ENCODE measurements at regions not wholly inside any gene's neighbourhood (a gene's known extent, or its start where the extent isn't known, plus 50 kb on each side); places are given as distances from the start of the nearest gene placed in this dataset.

DNA sequence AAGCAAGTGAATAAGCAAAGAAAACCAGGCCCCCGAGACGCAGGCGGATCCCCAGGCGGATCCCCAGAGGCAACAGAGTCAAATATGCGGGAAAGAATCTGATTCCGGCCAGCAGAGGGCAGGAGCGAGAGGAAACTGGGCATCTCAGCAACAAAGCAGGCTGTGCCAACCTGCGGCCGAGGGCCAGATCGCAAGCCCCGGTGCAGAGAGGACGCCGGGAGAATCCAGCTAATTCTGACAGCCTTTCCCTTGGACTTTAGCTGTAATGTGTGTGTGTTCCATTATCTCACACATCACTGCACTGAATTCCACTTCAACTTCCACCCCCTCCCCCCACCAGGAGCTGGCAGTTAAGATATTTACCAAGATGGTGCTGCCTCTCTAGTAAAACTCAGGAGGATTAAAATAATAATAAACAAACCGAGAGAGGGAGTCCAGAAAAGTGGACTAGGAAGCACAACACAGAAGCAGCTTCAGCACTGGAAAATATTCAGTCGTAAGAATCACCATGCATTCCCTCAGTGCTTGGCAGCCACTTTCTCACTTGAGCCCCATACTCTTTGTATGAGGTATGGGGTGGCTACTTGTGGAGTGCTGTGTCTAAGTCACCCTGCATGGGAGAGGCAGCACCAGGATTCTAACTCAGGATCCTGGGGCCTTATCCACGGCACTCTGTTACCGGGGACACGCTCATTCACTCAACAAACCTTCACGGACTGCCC, 66.2 kb upstream of the SNX9 start:
- peak; percentile 76 for DNase-seq

DNA sequence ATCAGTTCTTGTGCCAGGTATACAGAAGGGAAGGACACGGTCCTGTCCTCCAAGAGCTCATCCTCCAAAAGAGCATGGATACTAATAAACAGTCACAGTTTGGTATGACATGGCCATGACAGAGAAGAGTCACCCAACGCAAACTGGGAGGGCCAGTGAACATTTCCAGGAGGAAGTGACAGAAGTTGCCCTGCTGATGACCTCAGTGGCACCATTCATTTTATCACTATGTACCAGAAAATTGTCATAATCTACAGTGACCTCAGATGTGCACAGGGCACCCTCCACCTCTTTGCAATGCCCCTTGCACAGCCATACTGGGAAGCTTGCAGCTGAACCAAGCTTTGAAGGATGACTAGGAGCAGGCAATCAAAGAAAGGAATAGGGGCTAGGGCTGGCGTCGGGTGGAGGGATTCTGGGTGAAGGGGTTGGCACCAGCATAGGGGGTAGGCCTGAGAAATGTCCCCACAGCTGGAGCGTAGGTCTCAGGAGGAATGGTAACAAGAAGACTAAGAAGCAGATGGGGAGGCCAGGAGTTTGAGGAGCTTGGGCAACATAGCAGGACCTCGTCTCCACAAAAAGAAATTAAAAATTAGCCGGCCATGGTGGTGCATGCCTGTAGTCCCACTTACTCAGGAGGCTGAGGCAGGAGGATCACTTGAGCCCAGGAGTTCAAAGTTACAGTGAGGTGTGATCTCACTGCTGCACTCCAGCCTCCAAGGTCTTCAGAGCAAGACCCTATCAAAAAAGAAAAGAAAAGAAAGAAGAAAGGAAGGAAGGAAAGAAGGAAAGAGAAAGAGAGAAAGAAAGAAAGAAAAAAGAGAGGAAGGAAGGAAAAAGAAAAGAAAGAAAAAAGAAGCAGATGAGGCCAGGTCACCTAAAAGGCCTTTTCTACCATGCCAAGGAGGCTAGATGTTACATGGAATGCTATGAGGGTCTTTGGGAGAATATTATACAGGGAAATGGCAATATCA, 65.3 kb upstream of the SNX9 start:
- DNase-seq: no peak

DNA sequence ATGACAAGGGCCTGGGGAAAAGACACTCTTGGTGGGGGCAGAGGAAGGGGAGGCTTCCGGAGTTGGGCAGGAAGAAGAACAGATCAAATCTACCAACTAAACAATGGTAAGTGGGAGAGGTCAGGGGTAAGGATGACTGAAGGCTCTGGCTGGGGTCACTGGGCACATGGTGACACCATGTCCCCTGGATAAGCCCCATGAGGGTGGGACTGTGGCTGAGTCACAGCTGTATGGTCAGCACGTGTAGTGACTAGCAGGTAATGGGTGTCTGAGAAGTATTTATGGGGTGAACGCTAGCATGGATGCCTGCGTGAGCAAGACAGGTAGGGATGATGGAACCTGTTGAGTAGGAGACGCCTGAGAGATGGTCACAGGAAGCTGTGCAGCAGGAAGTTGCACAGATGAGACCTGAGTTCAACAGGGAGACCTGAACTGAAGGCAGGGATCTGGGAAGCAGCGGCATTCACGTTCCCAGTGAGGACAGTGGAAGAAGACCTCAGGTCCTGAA, 64.5 kb upstream of the SNX9 start:
- no peak for DNase-seq

DNA sequence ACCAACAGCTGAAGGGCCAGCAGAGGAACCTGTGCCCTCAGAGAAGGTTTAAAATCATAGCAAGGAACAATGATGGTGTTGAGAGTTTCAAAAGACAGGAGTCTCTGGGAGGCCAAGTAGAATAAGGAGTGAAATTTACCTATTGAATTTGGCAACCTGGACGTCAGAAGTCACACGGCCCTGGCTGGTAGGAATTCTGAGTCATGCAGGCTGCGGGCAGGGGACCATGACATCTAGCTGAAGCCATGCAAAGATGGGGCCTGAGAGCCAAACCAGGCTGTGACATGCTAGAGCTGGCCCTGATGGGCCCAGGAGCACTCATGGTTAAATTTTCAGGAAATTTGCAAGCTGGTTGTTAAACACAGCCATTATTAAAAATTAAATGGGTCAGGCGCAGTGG, 64.0 kb upstream of the SNX9 start:
- DNase-seq: no peak

DNA sequence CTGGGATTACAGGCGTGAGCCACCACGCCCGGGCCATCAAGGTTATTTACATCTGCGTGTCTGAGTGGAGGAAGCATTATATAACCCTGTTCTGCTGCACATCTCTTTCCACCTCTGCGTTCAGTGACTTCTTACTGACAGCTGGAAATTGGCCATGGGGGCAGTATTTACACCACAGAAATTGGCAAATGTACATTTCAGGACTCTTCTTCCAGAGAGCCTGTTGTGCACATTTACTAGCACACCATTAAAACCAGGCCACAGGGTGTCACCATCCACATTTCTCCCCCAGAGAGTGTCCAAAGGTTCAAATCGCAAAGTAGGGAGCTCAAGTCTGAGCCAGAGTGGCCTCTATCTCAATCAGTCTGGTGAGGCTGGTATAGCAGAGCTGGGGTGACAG, 62.9 kb upstream of the SNX9 start:
- no peak for DNase-seq

DNA sequence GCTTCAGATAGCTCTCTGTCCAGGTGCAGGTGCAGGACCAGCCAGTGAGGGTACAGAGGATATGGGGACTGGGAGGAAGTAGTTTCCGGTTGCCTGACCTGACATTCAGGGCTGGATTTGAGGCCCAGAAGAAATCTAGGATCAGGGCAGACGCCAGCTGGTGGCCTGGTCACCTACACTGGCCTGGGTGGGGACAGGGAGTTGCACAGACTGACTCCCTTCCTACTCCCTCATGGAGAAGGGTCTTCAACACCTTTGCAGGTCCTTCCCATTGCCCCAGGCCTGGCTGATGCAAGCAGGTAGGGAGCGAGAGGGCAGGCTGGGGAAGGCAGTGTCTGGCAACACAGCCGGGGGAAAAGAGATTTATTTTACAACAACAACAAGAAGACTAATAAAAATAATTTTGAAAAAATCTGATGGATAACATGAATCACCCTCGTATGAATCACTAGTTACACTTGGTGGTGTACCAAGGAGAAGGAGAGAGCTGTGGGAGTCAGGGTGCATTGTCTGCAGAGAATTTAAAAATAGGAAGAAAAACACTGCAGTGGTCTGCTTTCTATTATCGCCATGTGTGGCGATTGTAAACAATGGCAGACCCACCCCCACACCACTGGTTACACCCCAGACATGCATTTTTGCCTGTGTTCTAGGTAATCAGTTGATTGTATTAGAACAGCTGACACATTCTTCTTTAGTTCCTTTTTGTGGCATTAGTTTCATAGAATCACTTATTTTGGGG, 62.3 kb upstream of the SNX9 start:
- peak; percentile 86 for DNase-seq

DNA sequence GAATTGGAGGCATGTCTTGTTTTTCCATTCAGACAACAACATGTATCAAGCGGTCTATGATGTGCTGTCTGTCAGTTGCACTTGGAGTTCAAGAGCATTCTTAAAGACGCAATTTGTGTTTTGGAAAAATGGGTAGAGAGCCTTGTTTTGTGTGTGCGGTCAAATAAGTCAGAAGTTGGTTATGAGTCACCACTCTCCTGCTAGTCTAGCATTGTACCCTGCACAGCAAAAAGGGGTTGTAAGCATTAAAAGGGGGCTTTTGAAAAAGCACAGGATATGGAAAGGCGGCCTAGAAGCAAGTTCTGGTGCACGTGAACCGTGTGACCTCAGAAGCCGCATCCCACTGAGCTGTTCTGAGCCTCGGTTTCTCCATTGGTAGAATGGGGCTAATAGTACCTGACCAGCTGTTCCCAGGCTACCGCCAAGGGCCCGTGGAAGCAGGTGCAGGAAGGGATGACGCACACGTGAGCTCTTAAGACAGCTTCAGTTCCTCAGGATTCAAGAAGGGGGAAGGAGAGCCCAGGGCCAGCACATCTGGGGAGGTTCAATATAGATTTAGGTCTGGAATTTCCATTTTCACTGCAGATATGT, 61.6 kb upstream of the SNX9 start:
- DNase-seq: peak; percentile 70

DNA sequence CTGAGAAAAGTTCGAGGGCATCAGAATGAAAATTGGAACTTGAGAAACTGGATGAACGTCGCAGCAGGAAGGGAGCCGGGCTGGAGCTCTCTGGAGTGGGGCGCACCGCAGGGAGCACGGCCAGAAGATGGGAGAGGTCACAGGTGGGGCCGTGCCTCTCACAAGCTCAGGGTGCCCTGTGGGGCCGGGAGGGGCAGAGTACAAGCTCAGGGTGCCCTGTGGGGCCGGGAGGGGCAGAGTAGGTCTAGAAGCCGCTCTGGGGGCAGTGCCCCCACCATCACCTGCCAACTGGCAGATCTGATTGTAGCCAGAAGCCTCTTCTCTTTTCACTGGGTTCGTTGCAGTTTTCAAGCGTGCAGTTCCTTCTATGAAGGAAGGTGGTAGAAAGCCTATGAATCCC, 61.1 kb upstream of the SNX9 start:
- DNase-seq: no peak

DNA sequence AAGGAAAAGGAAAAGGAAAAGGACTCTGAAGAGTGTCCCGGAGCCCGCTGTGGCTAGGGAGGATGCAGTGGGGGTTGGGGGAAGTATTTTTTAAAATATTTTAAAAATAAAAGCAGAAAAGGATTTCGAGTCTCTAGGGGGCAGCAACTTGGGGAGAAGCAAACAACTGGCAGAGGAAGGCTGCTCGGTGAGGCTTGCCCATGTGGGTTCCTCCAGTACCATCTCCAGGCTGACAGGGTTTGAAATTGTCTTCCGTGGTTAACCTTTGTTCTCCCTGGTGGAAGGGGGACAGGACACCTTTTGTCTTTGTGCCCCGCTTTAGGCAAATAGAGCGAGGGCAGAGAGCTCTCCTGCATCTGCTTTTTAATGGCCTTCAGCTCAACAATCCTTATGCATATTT, 60.4 kb upstream of the SNX9 start:
- no peak for DNase-seq

DNA sequence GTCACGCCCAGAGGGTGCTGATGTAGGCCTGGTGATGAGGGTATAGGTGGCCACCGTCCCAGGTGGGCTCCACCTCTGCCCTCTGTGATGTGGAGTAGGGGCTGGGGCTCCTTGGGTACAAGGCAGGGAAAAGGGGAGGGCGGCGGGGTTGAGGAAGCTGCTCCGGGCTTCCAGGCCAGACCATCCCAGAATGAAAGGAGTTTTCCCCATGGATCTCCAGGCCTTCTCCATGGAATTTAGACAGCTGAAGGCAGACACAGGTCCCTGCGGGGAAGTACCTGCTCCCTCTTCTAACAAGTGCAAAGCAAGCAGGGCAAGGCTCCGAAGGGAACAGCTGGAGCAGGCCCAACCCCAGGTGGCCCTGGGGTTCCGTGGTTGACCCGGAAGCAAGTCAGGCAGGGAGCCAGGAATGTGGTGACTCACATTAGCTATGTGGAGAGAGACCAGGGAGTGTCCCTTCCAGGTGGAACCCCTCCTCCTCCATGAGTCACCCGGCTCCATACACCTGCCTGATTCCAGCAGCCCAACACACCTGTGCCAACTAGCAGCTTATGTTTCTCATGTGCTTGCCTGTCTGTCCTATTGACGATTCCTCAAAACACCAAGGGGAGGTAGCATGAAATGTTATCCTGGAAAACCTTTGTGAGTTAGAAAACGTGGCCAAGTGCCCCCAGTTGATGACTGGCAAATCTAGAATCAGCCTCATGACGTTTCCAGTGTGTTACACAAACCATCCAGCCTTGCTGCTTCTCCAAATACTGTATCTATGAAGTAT, 59.7 kb upstream of the SNX9 start:
- peak; percentile 73 for DNase-seq

DNA sequence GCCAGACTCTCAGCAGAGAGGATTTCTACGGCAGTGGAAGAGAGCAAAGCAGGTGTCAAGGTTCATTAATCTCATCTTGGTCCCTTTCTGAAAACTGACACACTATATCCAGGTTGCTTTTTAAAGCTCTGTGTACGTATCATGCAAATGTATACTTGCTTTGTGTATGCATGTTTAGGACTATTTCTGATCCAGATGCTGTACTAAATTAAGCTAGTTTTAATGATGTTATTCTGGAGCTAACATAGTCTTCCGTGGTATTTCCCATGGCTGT, 59.2 kb upstream of the SNX9 start:
- no peak for DNase-seq

DNA sequence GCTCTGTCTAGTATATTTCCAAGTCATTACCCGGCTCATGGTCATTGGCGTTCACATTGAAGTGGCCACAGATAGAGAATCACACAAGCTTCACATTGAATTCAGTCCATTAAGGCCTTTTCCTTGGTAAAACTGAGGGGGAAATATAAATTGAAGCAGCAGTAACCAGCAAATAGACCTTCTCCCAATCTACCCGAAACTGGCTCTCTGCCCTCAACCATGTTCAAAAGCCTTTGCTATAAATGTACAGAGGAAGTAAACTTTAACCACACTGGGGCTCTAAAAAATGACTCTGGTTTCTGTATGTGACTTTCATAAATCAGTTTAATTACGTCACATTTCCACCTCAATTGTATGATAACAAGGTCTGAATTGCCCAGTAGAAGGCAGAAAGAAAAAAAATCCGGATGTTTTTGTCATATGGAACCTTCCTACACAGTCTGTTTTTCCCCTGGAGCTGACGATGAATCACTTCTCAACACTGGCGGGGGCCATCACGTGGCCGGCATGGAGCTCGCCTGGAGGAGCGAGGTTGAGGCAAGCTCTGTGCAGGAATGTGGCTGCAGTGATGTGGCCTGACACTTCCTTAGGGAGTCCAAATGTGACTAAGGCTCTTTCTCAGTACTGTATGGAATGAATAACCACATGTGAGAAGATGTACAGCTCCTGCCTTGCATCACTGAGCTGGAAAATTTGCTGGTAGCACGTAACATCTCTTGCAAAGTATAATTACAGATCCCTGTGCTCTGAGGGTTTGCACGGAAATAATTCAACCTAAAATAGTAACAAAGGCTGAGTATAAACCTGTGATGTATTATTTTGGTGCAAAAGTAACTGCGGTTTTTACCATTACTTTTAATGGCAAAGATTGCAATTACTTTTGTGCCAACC, 58.6 kb upstream of the SNX9 start:
- peak; percentile 100 for DNase-seq

DNA sequence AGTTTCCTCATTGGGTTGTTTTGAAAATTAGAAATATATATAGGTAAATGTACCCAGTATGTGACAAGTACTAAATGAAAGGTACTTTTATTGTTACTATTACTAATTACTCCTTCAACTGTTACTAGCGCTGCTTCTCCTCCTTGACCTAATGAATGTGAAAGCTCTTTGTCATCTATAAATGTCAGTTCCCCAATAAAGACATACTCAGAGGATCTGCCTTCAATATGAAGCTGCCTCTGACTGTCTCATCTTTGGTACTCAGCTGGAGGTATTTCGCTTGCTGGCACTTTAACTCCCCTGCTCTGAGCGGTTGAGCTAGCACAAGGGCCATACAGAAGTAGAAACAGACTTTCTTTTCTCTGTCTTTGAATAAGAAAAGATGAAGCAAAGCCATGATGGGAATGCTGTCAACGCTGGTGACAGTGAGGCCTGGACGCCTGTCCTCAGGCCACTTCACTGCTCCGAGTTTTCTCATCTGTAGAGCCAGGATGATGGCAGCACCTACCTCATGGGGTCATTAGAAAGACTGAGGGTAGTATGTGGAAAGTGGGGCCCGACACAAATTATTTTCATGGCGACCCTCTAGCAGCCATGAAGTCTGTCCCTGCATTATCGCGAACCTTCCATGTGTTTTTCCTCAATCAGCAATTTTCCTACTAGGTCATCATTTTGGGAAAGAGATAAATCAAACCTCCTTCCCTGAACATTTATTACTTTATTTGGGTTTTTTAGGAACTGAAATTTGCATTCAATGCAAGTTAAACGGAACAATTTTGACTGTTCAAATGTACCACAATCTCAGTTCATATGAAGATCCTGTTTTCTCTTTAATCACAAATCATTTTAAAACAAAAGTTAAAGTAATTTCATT, 55.9 kb upstream of the SNX9 start:
- no peak for DNase-seq

DNA sequence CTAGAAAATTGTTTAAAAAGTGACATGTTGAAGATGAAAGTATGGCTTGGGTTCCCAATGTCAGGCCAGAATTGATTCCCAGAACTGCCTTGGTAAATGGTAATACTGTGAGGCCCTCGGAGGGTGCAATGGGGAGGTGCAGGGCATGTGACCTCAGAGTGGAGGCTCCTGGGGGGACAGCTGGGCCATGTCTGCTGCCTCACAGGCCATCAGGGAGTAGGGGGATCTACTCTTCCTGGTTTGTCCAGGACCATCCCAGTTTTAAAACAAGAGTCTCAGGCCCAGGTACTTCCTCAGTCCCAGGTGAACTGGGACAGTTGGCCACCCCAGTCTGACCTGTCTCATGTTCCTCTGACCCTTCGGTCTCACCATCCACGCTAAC, 55.3 kb upstream of the SNX9 start:
- no peak for DNase-seq

DNA sequence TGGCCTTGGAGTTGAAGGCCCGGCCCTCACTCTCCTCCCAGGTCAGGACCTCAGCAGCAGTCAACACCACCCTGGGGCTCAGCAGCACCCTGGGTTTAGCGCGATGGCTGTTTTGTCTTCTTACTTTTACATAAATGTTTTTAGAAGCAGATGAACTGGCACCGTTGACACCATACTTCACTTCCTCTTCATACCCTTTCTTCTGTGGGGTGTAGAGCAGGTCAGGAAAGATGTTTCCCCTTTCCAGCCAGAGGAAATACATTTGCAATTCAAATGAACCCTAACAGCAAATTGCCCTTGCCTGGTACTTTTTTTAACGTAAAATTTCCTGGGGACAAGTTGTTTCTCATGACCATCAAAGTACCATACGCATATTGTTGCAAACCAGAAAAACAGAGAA, 54.7 kb upstream of the SNX9 start:
- DNase-seq: no peak

DNA sequence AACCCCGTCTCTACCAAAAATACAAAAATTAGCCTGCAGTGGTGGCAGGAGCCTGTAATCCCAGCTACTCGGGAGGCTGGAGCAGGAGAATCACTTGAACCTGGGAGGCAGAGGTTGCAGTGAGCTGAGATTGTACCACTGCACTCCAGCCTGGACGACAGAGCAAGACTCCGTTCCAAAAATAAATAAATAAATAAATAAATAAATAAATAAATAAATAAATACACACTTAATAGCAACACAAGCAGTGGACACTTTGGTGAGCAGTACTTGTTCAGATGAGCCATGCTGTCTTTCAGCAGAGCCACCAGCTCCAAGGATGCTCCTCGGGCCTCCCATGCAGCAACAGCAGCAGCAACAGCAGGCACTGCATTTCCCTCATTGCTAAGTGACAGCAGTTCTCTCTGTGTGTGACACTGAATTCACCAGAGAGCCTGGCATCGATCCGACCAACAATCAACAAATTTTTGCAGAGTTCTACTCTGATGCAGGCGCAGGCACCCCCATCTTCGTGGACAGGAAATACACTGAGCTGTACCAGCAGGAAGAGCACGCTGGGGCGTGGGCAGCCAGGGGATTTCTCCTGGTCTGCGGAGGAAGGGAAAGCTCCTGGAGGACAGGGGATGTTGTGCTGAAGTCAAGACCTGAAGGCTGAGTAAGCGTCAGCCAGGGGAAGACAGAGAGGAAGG, 54.0 kb upstream of the SNX9 start:
- DNase-seq: no peak

DNA sequence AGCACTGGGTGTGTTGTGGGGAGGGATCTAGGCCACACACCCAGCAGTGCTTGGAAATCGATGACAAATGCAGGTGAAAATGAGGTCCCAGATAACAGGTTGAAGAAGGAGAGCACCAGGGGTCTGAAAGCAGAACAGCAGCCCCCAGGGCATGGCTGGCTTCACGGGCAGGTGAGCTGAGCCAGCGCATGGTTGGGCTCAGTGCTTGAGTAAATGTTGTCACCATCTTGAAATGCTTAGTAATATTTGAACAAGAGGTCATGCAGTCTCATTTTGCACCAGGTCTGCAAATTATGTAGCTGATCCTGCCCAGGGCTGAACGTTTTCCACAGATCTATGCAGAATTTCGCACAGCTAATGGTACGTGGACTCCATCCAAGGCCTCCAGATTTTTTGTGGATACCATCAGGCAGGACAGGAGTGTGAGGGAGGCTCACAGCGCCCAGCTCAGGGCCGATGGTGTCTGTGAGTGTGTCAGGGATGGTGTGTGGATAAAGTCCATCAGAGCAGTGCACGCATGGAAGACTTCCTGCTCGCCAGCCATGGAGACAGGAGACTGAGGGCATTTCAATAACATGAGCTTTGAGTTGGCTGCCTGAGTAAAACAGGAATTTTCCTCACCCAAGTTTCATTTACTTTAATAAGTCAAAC, 53.1 kb upstream of the SNX9 start:
- no peak for DNase-seq

DNA sequence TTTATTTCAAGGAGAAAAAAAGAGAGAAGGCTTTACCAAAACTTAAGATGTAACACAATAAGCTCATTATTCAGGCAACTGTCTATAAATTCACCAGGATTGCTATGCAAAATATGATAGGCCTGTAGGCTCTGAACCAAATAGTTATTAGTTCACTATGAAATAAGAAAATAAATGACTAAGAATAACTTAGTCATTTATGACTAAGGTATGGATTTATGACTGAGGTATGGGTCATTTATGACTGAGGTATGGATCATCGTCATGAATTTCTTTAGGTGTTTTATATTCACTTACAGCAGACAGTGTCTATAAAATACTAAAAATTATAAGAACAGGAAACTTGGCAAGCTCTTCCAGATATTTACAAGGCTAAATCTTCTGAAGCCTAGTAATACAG, 52.1 kb upstream of the SNX9 start:
- peak; percentile 74 for DNase-seq

DNA sequence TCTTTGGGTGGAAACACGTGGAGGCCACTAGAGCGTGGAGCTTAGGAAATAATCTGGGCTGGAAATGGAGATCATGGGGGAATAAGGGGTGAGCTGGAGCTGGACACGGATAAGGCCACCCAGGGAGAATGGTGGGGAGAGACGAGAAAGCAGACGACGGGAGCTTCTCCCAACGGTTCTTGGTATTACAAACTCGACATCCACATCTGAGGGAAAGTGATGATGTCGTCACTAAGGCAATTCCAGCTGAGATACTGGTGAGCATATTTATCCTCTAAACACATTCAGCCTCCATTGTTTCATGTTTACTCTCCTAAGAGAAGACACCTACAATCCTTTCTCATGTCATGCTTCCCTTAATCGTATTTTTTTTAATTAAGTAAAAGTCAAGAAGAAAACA, 50.2 kb upstream of the SNX9 start:
- DNase-seq: no peak

Data from fibroblast of skin of abdomen (primary cell).